HG03460 (cell line): ENCODE measurements at regions not wholly inside any gene's neighbourhood (a gene's known extent, or its start where the extent isn't known, plus 50 kb on each side); places are given as distances from the start of the nearest gene placed in this dataset.

Experiments used
- ATAC-seq: cut with Tn5 transposase; IDR thresholded peaks from one replicate; pipeline ENCODE4 v1.9.1; 2021; ENCODE audit not compliant: unreplicated experiment

- no peak for ATAC-seq
These were observed 351.9 kb upstream of the SALL3 start for GRCh38 chr18:78627551-78628346.

- ATAC-seq = no peak
These were observed 350.2 kb upstream of the SALL3 start for GRCh38 chr18:78629426-78629825.

GRCh38 chr18:78630356-78630755, 349.3 kb upstream of the SALL3 start:
- no peak for ATAC-seq

DNA sequence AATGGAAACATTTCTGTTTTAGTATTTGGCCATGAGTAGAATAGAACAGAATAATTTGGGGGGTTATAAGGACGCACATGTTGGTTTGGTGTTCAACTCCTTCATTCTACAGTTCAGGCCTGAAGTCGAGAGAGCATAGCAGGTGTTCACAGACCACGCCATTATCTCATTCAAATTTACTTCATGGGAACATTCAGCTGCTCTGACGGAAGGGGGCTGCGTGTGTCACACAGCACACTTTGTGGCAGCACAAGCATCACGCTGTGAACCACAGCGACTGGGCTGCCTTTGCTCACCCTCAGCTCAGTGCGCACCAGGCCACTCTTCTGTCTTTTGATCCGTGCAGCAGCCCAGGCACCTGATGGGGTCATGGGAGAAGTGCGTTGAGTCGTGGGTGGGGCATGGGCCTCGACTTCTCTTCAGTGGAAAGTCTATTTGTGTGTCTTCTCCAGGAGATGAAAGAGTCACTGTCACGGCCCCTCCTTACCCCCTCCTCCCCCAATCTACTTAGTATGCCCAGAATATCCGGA, 348.6 kb upstream of the SALL3 start:
- no peak for ATAC-seq

GRCh38 chr18:78632111-78632541, 347.5 kb upstream of the SALL3 start:
- no peak for ATAC-seq

DNA sequence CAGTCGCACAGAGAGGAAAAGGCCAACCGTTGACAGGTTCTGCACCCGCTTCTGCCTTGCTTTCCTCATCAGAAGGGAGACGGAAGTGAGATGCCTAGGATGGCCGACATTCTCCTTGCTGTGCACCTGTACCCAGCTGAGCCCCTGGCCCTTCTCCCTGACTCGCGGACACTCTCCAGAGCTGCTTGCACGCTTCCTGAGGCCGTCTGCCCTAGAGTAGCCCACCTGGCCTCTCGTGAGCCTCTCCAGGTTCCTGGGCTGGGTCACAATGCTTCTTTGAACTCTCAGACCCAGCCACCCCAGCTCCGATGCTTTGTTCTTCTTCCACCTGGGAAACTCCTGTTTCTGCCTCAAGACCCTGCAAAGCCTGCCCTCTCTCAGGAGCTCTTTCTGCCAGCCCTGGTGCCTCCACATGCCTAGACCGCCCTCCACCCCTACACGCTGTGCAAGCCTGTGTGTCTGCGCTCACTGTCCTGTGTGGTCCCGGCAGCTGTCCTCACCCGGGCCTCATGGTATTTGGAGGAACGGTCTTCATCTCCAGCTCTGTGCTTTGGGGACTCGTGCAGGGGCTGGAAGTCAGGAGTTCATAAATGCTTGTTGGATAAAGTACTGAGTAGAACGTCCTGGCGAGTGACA, 345.4 kb upstream of the SALL3 start:
- ATAC-seq = no peak

DNA sequence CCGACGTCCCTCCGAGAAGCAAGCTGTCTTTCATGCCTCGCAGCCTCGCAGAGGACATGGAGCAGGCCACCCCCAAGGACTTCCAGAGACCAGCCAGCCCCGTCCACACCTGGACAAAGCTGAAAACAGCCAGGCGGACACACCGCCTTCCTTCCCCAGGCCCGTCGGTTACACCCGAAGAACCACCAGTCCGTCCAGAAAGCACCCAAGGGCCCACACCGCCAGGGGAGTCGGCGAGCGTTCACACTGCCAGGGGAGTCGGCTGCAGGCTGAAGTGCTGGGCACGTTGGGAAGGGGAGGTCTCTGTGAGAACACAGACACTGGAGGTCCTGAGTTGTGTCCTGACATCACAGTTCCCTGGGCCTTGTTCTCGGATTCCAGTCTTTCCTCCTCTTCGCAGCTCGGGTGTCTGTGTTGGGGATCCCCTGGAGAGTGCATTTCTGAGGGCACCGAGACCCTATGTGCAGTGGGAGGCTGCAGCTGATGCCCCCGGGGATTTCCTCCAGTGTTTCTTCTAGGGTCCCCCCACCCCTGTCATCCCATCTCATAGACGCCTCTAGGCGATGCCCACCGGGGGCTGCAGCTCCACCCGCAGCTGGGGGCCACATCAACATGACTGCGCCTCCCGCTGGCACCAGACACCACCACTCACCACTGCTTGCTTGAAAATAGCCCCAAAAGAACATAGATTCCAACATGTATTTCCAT, 344.4 kb upstream of the SALL3 start:
- ATAC-seq = no peak

GRCh38 chr18:78636260-78636659, 343.4 kb upstream of the SALL3 start:
- no peak for ATAC-seq

- ATAC-seq = no peak
These were observed 341.9 kb upstream of the SALL3 start for GRCh38 chr18:78637442-78638402.

- ATAC-seq = no peak
These were observed 340.3 kb upstream of the SALL3 start for GRCh38 chr18:78639006-78639950.

DNA sequence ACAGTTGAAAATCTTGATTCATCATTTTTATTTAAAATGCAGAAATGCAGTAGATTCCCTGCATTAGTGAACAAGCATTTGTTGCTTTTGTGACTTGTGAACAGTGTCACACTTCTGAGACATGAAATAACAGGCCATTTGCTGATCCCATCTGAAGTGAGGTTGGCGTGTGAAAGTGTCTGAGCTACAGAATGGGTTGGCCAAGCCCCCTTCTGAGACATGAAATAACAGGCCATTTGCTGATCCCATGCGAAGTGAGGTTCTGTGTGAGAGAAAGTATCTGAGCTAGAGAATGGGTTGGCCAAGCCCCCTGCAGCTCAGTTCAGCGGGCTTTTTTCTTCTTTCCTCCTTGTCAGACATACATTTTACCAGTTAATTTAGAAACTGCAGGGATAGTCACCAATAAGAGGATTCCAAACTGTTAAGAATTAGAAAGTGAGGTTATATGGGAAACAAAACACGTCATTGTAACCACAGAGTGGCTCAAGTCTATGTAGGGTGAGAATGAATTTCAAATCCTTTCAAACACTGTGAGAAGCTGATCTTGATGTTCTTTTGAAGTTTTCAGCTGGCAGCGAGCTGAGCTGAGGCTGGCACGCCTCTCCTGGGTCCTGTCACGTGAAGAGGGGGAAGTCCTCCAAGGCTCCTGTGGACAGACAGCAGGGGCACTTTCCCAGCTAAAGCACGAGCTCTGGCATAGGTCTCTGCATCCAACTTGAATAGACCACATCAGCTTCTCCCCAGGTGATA, 339.2 kb upstream of the SALL3 start:
- ATAC-seq = no peak

DNA sequence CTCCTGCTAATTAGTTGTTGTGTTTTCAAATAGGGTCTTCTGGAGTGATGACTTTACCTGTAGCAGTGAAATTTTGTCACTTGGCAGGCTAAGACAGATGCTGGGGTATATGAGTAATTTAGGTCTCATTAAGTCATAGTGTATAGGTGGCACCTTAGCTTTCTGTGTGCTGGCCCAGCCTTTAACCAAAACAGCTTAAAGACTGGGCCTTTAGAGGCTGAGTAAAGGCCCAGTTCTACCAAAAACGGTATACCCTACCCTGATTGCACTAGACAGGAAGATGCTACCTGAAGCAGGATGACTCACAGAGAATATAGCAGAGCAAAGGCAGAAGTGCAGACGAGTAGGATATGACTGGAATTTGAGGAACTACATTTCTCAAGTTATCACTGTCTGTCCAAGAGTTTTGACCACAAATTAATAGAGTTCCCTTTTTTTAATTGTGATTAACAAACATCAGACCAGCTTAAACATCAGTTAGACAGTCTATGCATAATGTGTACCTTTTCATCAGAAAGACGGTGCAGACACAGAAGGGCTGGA, 337.9 kb upstream of the SALL3 start:
- no peak for ATAC-seq

DNA sequence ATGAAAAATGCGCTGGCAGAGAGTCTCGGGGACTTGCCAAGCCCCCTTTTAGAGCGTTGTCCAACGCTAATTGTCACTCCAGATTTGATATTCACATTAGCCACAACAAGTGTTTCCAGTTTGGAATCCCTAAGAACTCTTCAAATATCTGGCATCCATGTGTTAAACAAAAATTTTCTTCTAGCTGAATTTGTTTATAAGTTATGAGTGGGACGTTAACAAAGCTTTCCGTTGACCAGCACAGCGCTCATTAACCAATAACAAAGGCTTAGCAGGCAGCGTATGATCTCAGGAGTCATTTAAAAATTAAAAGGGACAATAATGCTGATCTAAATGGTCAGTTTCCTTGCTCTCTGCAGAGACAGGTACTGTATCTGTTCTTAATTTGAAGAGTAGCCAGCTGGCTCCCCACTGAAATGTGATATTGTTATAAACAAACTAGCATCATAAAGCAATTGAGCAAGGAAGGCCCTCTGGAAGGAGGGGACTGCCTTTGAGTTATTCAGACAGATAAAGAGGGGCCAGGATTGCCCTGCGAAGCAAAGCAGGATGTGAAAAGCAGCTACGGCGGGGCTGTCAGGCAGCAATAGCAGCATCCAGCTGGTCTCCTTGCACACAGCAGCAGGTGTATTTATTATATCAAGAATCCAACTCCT, 337.2 kb upstream of the SALL3 start:
- ATAC-seq = no peak

DNA sequence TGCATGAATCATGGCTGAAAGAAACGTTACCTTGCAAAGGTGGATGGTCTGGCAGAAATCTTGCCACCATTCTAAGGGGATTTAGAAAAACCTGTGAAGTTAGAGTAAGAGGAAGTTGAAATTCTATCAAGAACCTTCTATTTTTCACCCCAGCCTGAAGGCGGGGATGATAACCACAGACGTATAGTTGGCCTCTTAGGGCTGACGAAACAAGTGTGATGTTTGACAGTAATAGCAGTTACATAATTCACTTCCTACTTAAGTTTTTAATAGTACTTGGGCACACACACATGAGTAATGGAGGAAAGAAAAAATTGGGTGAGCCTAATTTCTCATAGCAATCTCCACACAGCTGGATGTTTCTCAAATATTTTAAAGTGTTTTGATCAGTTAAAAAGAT, 336.6 kb upstream of the SALL3 start:
- ATAC-seq = no peak

- no peak for ATAC-seq
These were observed 335.6 kb upstream of the SALL3 start for GRCh38 chr18:78643981-78644380.

DNA sequence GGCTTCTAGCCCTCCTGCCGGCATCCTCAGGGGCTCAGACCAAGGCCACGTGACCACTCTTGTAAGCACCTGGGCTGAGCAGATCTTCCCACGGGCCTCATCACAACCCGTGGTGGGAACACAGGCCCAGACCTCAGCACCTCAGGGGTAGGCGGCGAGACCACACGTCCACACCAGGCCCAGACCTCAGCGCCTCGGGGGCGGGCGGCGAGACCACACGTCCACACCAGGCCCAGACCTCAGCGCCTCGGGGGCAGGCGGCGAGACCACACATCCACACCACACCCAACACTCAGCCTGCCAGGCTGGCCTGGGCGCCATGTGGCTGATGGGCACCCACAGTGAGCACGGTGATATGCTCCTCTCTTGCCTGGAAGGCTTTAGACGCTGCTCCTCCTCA, 334.4 kb upstream of the SALL3 start:
- no peak for ATAC-seq

DNA sequence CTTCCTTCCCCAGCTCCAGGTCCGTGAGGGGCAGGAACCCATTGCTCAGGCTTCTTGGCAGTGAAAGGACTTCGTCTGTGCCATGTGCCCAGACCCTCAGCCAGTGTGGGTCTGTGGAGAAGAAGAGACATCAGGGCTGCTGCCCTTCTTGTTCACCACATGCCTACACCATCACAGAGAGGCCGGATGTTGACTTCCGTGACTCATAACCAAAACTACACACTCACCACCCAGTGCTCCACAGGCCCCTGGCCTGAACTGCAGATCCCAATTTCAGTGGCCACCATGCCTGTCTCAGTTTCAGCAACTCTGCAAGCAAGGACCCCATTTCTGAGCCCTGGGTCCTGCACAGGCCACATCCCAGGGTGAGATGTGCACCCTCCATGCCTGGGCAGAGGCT, 332.6 kb upstream of the SALL3 start:
- ATAC-seq = no peak

DNA sequence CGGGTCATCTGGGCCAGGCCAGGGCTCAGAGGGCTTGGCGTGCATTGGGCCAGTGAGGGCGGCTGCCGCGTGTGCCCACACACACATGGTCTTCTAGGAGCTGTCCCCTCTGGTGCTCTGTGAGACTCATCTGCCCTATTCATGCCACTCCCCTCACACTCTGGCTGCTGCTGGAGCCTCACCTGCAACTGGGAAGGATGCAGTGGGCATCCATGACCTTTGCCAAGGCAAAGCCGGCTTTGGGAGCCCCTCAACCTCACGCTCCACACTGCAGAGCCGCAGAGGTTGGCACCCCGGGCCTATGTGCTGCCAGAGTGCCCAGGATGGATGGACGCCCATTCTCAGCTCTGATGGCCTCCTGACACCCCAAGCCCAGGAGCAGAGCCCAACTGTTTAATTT, 330.2 kb upstream of the SALL3 start:
- no peak for ATAC-seq
